ENCODE measurements at regions not wholly inside any gene's neighbourhood (a gene's known extent, or its start where the extent isn't known, plus 50 kb on each side); places are given as distances from the start of the nearest gene placed in this dataset.
"Not testable (repeated sequence)": the region's sequence is repeated elsewhere in the genome, so short reads cannot be mapped to it uniquely, and the experiment has no call there.

- DNase-seq = no peak
Observed at GRCh38 chr1:90823686-90824085, 106.6 kb upstream of the BARHL2 start.

- DNase-seq = no peak
Observed at GRCh38 chr1:90821788-90822359, 104.8 kb upstream of the BARHL2 start.

- DNase-seq = no peak
Observed at GRCh38 chr1:90821152-90821787, 104.2 kb upstream of the BARHL2 start.

- DNase-seq = no peak
Observed at GRCh38 chr1:90820745-90821144, 103.6 kb upstream of the BARHL2 start.

GRCh38 chr1:90817399-90817798, 100.3 kb upstream of the BARHL2 start:
- DNase-seq = no peak

- not testable (repeated sequence) for DNase-seq
Observed at GRCh38 chr1:90812237-90812636, 95.1 kb upstream of the BARHL2 start.

- not testable (repeated sequence) for DNase-seq
Observed at GRCh38 chr1:90811444-90811950, 94.4 kb upstream of the BARHL2 start.

GRCh38 chr1:90810681-90811080, 93.6 kb upstream of the BARHL2 start:
- DNase-seq = no peak

- no peak for DNase-seq
Observed at GRCh38 chr1:90809996-90810395, 92.9 kb upstream of the BARHL2 start.

- DNase-seq = no peak
Observed at GRCh38 chr1:90809093-90809492, 92.0 kb upstream of the BARHL2 start.

GRCh38 chr1:90807329-90807728, 90.2 kb upstream of the BARHL2 start:
- no peak for DNase-seq

- DNase-seq = no peak
Observed at GRCh38 chr1:90802622-90803021, 85.5 kb upstream of the BARHL2 start.

GRCh38 chr1:90800012-90800717, 83.1 kb upstream of the BARHL2 start:
- DNase-seq = no peak

- DNase-seq = no peak
Observed at GRCh38 chr1:90799326-90799725, 82.2 kb upstream of the BARHL2 start.

- DNase-seq = no peak
Observed at GRCh38 chr1:90798883-90799282, 81.8 kb upstream of the BARHL2 start.

- DNase-seq = no peak
Observed at GRCh38 chr1:90798344-90798743, 81.2 kb upstream of the BARHL2 start.

GRCh38 chr1:90795431-90795830, 78.3 kb upstream of the BARHL2 start:
- no peak for DNase-seq

- no peak for DNase-seq
Observed at GRCh38 chr1:90786709-90787108, 69.6 kb upstream of the BARHL2 start.

GRCh38 chr1:90784186-90784847, 67.2 kb upstream of the BARHL2 start:
- DNase-seq = no peak

- DNase-seq = no peak
Observed at GRCh38 chr1:90783181-90783580, 66.1 kb upstream of the BARHL2 start.

- DNase-seq = no peak
Observed at GRCh38 chr1:90782046-90782445, 64.9 kb upstream of the BARHL2 start.

- no peak for DNase-seq
Observed at GRCh38 chr1:90781534-90781933, 64.4 kb upstream of the BARHL2 start.

GRCh38 chr1:90780981-90781380, 63.9 kb upstream of the BARHL2 start:
- DNase-seq = no peak

- no peak for DNase-seq
Observed at GRCh38 chr1:90779573-90779972, 62.5 kb upstream of the BARHL2 start.
